ENCODE measurements at regions not wholly inside any gene's neighbourhood (a gene's known extent, or its start where the extent isn't known, plus 50 kb on each side); places are given as distances from the start of the nearest gene placed in this dataset.

DNA sequence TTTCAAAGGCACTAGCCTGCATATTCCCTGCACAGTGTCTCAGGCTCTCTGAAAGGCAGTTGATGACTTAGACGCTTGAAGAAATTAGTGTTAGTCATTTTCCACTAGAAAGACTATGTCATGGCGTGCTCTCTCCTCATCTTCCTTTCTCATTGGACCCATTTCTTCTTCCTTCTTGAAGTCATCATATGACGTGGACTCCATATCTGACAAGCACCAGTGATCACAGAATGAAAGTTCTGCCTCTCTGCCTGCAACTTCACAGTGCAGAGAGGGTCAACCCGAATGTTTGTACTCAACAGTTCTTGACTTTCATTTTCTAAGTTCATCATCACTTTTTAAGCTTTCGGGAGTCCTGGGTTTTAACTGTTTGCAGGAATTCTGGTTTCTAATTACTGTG, 63.7 kb upstream of the CYRIA start:
- Histone ChIP-seq H3K23me2 (ENCODE audit: insufficient read length, low read depth, low read length, poor library complexity, severe bottlenecking) (no peaks in the 10 kb centered on the region), H3K27me3 (ENCODE audit: insufficient read depth, low read length) (no peaks in the 10 kb centered on the region), H2AK5ac (ENCODE audit: insufficient read length, low read length) (no peak overlapping the region), H3T11ph (ENCODE audit: low read length) (no peak overlapping the region), H3K4me1 (ENCODE audit: insufficient read depth, low read length) (no peaks in the 10 kb centered on the region), H2AFZ (ENCODE audit: low read length) (no peak overlapping the region), H3K79me2 (ENCODE audit: insufficient read depth, low read length) (no peaks in the 10 kb centered on the region), H3K9ac (ENCODE audit: extremely low read depth, insufficient read length, low read length) (no peak overlapping the region), H3K4ac (ENCODE audit: low read depth, low read length) (no peak overlapping the region), H4K20me1 (ENCODE audit: control insufficient read depth, insufficient read depth, insufficient read length) (no peaks in the 10 kb centered on the region), H2BK20ac (ENCODE audit: low read depth, low read length, poor library complexity, severe bottlenecking) (no peak overlapping the region), H3K9me3 (ENCODE audit: control insufficient read depth, low read depth, low read length) (no peaks in the 10 kb centered on the region), H3K27ac (ENCODE audit: insufficient read length, low read depth, low read length) (no peak overlapping the region), H3K23ac (ENCODE audit: insufficient read length, low read depth, low read length) (no peak overlapping the region), H4K91ac (ENCODE audit: insufficient read length, low read depth, low read length) (no peak overlapping the region), H4K8ac (replicated peaks; ENCODE audit: insufficient read length, low read depth, low read length) (no peak overlapping the region), H3K56ac (ENCODE audit: insufficient read length, low read depth, low read length) (no peak overlapping the region), H4K5ac (ENCODE audit: insufficient read length, low read depth, low read length) (no peak overlapping the region), H3K18ac (ENCODE audit: insufficient read length, low read depth, low read length) (no peak overlapping the region), H3K14ac (ENCODE audit: insufficient read depth, low read length) (no peak overlapping the region), H2BK120ac (ENCODE audit: low read depth, low read length, poor library complexity, severe bottlenecking) (no peak overlapping the region), H2BK12ac (ENCODE audit: insufficient read length, low read depth, low read length) (no peak overlapping the region), H3K79me1 (ENCODE audit: insufficient read depth, low read depth, low read length, poor library complexity, severe bottlenecking) (no peaks in the 10 kb centered on the region), H3K4me2 (ENCODE audit: insufficient read depth, insufficient read length, low read length) (no peak overlapping the region), H2BK15ac (ENCODE audit: low read depth, low read length) (no peak overlapping the region), H2BK5ac (ENCODE audit: insufficient read length, low read length) (no peak overlapping the region)
- H3K4me1 Mint-ChIP-seq = peaks cover 3% of the 10 kb centered on the region in 2 experiments; a peak in 1 of 4 replicates
- WGBS (ENCODE audit: extremely low coverage, insufficient read length, low lambda C conversion rate) = no CpG with 5 or more reads among the region's 5 CpGs
- peaks cover 2% of the 10 kb centered on the region for H3K27me3 Mint-ChIP-seq (ENCODE audit: low read depth)
- no peak overlapping the region for H3K4me3 Mint-ChIP-seq
- no peaks in the 10 kb centered on the region for H3K9me3 Mint-ChIP-seq
- TF ChIP-seq, protein P1, sequence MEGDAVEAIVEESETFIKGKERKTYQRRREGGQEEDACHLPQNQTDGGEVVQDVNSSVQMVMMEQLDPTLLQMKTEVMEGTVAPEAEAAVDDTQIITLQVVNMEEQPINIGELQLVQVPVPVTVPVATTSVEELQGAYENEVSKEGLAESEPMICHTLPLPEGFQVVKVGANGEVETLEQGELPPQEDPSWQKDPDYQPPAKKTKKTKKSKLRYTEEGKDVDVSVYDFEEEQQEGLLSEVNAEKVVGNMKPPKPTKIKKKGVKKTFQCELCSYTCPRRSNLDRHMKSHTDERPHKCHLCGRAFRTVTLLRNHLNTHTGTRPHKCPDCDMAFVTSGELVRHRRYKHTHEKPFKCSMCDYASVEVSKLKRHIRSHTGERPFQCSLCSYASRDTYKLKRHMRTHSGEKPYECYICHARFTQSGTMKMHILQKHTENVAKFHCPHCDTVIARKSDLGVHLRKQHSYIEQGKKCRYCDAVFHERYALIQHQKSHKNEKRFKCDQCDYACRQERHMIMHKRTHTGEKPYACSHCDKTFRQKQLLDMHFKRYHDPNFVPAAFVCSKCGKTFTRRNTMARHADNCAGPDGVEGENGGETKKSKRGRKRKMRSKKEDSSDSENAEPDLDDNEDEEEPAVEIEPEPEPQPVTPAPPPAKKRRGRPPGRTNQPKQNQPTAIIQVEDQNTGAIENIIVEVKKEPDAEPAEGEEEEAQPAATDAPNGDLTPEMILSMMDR (conservative IDR thresholded peaks at IDR 0.05) = no peak
- DNase-seq = no peak
- no peak overlapping the region for H3K27ac Mint-ChIP-seq
- H3K36me3 Mint-ChIP-seq (ENCODE audit: insufficient read depth in 1 of 3, low read depth in 3 of 3) = no peaks in the 10 kb centered on the region

All from H9 (cell line).